Urothelium cell line (cell line): ENCODE measurements at regions not wholly inside any gene's neighbourhood (a gene's known extent, or its start where the extent isn't known, plus 50 kb on each side); places are given as distances from the start of the nearest gene placed in this dataset.

Experiments used
- DNase-seq: peaks from one replicate; pipeline ENCODE4 v3.0.0; 2011; ENCODE audit warnings: low spot score, mixed read lengths
- FAIRE-seq: peaks from 2 replicates; lab custom pipeline; 2011; peaks lifted over from hg19 to GRCh38; lab: Jason Lieb, UNC

- no peak for FAIRE-seq
- DNase-seq, result no peak
Observed at GRCh38 chr17:15177343-15177742, 87.8 kb downstream of the PMP22 start.

- DNase-seq (no peak), FAIRE-seq (no peak)
Observed at GRCh38 chr17:15175356-15175755, 89.8 kb downstream of the PMP22 start.

- no peak for FAIRE-seq
- DNase-seq, result peak; percentile 68
Observed at GRCh38 chr17:15171167-15172047, 93.7 kb downstream of the PMP22 start.

DNA sequence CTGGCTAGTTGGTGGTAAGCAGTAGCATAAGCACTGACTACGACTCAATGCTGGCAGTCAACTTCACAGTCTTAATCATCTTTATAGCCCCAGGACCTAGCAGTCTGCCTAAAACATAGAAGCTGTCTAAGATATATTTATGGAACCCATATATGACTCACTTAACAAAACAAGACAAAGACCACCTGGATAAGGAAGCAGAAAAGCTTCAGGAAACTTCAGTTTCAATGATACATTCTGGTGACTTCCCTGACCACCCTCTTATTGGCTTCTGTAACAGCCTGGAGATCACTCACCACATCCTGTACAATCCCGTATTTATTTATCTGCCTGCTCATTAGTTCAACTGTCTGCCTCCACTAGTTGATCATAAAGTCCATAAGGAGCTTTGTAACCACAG lies 95.5 kb downstream of the PMP22 start:
- no peak for DNase-seq

GRCh38 chr17:15168379-15168778 lies 96.7 kb downstream of the PMP22 start:
- FAIRE-seq, result no peak
- no peak for DNase-seq

More for the DNA sequence above, 95.5 kb downstream of the PMP22 start:
- FAIRE-seq, result no peak

DNA sequence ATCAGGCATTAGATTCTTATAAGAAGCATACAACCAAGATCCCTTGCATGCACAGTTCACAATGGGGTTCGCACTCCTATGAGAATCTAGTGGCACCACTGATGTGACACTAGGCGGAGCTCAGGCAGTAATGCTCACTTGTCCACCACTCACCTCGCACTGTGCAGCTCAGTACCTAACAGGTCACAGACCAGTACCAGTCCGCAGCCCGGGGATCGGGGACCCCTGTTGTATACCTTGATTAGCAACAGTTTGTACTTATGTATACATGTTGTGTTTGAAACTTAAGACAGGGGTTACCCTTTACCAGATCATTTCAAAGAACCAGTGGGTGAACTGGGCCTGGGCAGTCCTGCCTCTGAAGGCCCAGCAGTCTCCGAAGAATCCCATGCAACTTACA lies 103.7 kb downstream of the PMP22 start:
- no peak for DNase-seq
- no peak for FAIRE-seq

DNA sequence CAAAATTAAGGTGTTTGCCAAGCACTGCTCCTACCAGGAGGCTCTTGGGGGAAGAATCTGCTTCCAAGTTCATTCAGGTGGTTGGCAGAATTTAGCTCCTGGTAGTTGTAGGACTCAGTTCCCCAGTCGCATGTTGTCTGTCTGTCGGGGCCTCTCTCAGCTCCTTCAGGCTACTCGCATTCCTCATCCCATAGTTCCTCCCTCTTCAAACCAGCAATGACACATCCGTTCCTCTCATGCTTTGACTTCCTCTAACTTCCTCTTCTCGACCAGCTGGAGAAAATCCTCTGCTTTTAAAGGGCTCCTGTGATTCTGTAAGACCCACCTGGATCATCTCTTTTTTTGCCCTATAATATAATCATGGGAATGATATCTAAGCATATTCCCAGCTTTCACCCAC lies 108.1 kb downstream of the PMP22 start:
- DNase-seq (peak; percentile 17), FAIRE-seq (no peak)

- no peak for DNase-seq
- FAIRE-seq, result no peak
Observed at GRCh38 chr17:15154618-15155017, 110.5 kb downstream of the PMP22 start.

GRCh38 chr17:15145621-15146020 lies 119.5 kb downstream of the PMP22 start:
- FAIRE-seq (no peak), DNase-seq (no peak)

GRCh38 chr17:15143524-15143923 lies 121.6 kb downstream of the PMP22 start:
- no peak for FAIRE-seq
- no peak for DNase-seq

DNA sequence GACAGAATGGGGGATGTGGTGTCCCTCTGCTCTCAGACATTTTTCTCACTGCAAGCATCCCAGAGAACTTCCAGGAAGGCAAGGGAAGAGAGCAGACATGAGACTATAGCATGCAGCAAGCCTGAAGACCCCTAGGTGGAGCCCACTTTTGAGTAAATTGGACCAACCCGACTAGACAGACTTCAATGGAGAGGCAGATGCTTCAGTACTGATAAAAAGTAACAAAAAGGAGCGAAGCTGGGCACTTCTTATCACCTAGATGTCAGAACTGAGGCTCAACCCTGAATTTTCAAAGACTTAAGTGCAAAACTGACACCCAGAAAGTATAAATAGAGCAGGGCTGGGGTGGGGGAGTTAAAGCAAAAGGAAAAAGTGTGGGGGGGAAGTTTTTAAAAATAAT lies 130.8 kb downstream of the PMP22 start:
- FAIRE-seq (no peak), DNase-seq (no peak)

DNA sequence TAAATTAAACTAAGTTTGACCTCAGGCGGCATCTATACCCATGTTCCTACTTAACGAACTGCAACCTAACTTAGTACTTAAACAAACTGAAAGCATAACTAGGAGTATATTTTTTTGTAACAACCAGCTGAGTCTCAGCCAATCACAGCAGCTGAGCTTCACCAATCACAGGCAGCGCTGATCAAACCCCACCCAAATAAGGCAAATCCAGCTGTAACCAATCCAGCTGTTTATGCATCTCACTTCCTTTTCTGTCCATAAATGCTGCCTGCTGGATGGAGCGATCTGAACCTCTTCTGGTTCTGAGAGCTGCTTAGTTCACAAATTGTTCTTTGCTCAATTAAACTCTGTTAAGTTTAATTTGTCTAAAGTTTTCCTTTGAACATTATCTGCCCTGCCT lies 131.3 kb downstream of the PMP22 start:
- FAIRE-seq, result no peak
- no peak for DNase-seq

DNA sequence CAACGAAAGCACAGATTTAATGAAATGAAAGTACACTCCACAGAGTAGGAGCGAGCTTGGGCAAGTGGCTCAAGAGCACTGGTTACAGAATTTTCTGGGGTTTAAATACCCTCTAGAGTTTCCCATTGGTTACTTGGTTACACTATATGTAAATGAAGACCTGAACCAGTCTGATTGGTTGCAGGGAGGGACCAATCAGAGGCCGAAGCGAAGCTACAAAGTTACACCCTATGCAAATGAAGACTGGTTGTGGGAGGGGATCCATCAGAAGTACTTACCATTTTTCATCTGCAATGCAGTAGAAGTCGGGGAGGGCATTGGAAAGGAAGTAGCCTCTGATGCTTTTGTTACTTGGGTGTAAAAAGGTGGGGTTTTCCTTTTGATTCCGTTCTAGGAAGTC lies 132.0 kb downstream of the PMP22 start:
- DNase-seq, result no peak
- no peak for FAIRE-seq

DNA sequence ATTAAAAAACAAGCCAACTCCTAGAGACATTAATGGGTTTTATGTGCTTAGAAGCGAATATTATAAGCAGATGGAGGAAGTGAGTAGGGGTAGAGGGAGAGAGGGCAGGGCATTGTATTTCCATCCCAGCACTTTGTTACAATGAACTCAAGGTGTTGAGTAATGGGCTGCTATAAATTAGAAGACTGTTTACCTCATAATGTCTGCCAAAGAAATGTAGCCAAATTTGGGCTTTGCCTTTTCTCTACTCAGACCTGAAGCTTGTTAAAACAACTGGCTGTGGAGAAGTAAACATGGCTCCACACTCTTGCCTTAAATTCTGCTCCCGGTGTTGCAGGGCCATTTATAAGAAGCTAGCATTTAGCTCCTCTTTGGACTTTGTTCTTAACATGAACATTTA lies 134.7 kb downstream of the PMP22 start:
- FAIRE-seq, result no peak

GRCh38 chr17:15129986-15130385 lies 135.1 kb downstream of the PMP22 start:
- no peak for FAIRE-seq
- DNase-seq, result no peak

More for the DNA sequence above, 134.7 kb downstream of the PMP22 start:
- no peak for DNase-seq

DNA sequence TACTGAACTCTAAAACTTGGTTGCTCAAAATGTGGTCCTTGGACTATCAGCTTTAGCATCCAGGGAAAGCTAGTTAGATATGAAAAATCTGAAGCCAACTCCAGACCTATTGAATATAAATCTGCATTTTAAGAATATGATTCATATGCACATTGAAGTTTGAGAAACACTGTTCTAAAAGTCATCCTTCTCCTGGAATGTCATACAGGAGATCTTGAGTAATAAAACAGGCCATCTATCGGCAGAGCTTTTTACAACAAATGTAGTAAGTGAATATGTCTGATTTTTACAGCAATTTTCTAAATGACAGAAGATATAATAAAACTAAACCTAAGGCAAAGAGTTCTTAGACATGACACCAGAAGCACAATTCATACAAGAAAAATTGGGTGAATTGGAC lies 140.4 kb downstream of the PMP22 start:
- no peak for FAIRE-seq
- no peak for DNase-seq

- FAIRE-seq, result no peak
Observed at GRCh38 chr17:15124264-15124595, 140.9 kb downstream of the PMP22 start.

GRCh38 chr17:15123593-15124263 lies 141.4 kb downstream of the PMP22 start:
- no peak for FAIRE-seq
- peak; percentile 32 for DNase-seq

More at GRCh38 chr17:15124264-15124595, 140.9 kb downstream of the PMP22 start:
- DNase-seq, result no peak

GRCh38 chr17:15122857-15123256 lies 142.3 kb downstream of the PMP22 start:
- DNase-seq (no peak), FAIRE-seq (no peak)

- DNase-seq (no peak), FAIRE-seq (no peak)
Observed at GRCh38 chr17:15121426-15121825, 143.7 kb downstream of the PMP22 start.

DNA sequence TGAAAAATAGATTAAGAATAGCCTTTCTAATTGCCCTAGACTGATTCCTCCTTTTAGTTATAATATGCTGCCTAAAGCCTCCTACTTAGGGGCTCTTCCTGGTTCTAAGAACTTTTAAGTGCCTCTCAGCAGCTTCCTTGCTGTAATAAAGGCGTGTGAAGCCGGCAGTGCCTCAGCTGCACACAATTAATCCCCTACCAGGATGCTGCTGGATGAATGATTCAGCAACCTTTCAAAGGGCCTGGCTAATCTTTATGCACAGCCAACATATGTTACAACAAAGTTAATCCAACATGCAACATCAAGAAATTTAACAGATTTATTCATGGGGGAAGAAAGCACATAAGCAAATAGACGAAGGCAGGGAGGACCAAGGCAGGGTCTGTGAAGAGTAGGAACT lies 145.2 kb downstream of the PMP22 start:
- DNase-seq (no peak), FAIRE-seq (no peak)

DNA sequence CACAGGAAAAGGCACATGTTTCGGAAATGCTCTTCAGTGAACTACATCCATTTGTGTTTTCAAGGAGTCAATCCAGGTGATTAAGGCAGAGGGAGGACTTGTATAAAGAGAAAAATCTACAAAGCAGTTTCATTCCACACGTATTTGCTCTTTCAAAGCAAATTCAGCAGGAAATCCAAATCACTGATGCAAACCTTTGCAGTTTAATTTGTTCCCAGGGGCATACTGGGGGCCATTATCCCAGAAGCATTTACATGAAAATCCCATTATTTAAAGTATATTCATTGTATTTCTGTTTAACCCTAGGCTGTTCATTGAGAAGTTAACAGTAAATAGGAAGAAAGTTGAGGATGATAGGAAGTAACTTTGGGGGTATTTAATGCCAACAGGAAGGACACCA lies 147.9 kb downstream of the PMP22 start:
- DNase-seq, result no peak
- FAIRE-seq, result no peak
